H1 (cell line): ENCODE measurements at regions not wholly inside any gene's neighbourhood (a gene's known extent, or its start where the extent isn't known, plus 50 kb on each side); places are given as distances from the start of the nearest gene placed in this dataset.

ENCODE experiments used
- CTCF ChIA-PET: fragments of 300-600 bp; sonication (Branson Sonifier 250); formaldehyde crosslinking; loops from one replicate; lab custom pipeline; 2021; ENCODE audit not compliant: partially characterized antibody; lab: Charles Lee
- POLR2A ChIA-PET: fragments of 300-600 bp; sonication (Branson Sonifier 250); formaldehyde crosslinking; loops from one replicate; lab custom pipeline; 2021; ENCODE audit warnings: inconsistent platforms; ENCODE audit not compliant: partially characterized antibody; lab: Charles Lee
- DNase-seq, 2 experiments: peaks; one replicate each; pipeline versions ENCODE4 v3.0.0 to v3.0.0-alpha.2; 2010 to 2022; ENCODE audit warnings: low spot score in 2 of 2, low read depth in 1 of 2, mixed read lengths in 1 of 2
- FAIRE-seq: peaks from 2 replicates; lab custom pipeline; 2011; peaks lifted over from hg19 to GRCh38; lab: Jason Lieb, UNC
- H2AFZ ChIP-seq: 2 replicates; pipeline ENCODE4 v1.8.1; 2012; ENCODE audit warnings: low read length, inconsistent platforms
- H2AK5ac ChIP-seq: 2 replicates; pipeline ENCODE4 v1.6.1; 2013; ENCODE audit warnings: low read depth, low read length
- H2BK120ac ChIP-seq: replicated peaks from 2 replicates; pipeline ENCODE3; 2013; ENCODE audit warnings: low read depth, low read length, inconsistent platforms
- H2BK12ac ChIP-seq: 2 replicates; pipeline ENCODE4 v1.6.1; 2013; ENCODE audit warnings: low read depth, low read length
- H2BK15ac ChIP-seq: 2 replicates; pipeline ENCODE4 v1.6.1; 2013; ENCODE audit warnings: low read length
- H2BK20ac ChIP-seq: 2 replicates; pipeline ENCODE4 v1.6.1; 2013; ENCODE audit warnings: low read length
- H2BK5ac ChIP-seq: 2 replicates; pipeline ENCODE4 v1.6.1; 2013; ENCODE audit warnings: low read depth, low read length
- H3K14ac ChIP-seq: 2 replicates; pipeline ENCODE4 v1.6.1; 2013; ENCODE audit warnings: inconsistent platforms; ENCODE audit not compliant: insufficient read length
- H3K18ac ChIP-seq: 2 replicates; pipeline ENCODE4 v1.6.1; 2013; ENCODE audit warnings: low read length; ENCODE audit errors: extremely low read depth
- H3K23ac ChIP-seq: 2 replicates; pipeline ENCODE4 v1.6.1; 2013; ENCODE audit warnings: inconsistent platforms; ENCODE audit not compliant: insufficient read length
- H3K23me2 ChIP-seq: 2 replicates; pipeline ENCODE4 v1.6.1; 2013; ENCODE audit warnings: low read depth, low read length
- H3K27ac ChIP-seq: 2 replicates; pipeline ENCODE4 v1.6.1; 2011; ENCODE audit warnings: low read depth, low read length, inconsistent platforms
- H3K27me3 ChIP-seq, 4 experiments: replicated peaks in 1 of 4; 1 replicate in 1 of 4; 2 replicates in 3 of 4; pipeline versions ENCODE4 v1.6.1 to v1.8.1; 2011 to 2013; ENCODE audit warnings: low read length in 3 of 4, mild to moderate bottlenecking in 3 of 4, inconsistent platforms in 2 of 4, mixed read lengths in 2 of 4, moderate library complexity in 1 of 4; ENCODE audit not compliant: control insufficient read depth in 3 of 4, insufficient read depth in 3 of 4; ENCODE audit errors: extremely low read depth in 1 of 4
- H3K36me3 ChIP-seq, 4 experiments: 2 replicates each; pipeline versions ENCODE4 v1.6.1 to v1.8.1; 2011 to 2013; ENCODE audit warnings: mild to moderate bottlenecking in 4 of 4, low read length in 3 of 4, moderate library complexity in 2 of 4, control low read depth in 1 of 4, inconsistent platforms in 1 of 4; ENCODE audit not compliant: insufficient read depth in 4 of 4, control insufficient read depth in 2 of 4
- H3K4ac ChIP-seq: replicated peaks from 2 replicates; pipeline ENCODE3; 2013; ENCODE audit warnings: low read length, low read depth, mixed read lengths, inconsistent platforms; ENCODE audit not compliant: insufficient read length
- H3K4me1 ChIP-seq, 4 experiments: replicated peaks in 1 of 4; 1 replicate in 1 of 4; 2 replicates in 3 of 4; pipeline versions ENCODE4 v1.6.1 to v1.8.1; 2011 to 2013; ENCODE audit warnings: low read length in 3 of 4, inconsistent platforms in 2 of 4, mixed read lengths in 1 of 4; ENCODE audit not compliant: insufficient read depth in 4 of 4, control insufficient read depth in 3 of 4
- H3K4me2 ChIP-seq, 2 experiments: 2 replicates each; pipeline versions ENCODE4 v1.6.1 to v1.8.1; 2011 to 2013; ENCODE audit warnings: low read depth in 2 of 2, low read length in 2 of 2, control low read depth in 1 of 2, inconsistent platforms in 1 of 2, mild to moderate bottlenecking in 1 of 2; ENCODE audit not compliant: insufficient read depth in 1 of 2
- H3K4me3 ChIP-seq, 4 experiments: fragments of 200-600, 300-600 bp in 1 of 4; sonication (generic), shearing (Covaris generic), sonication (Bioruptor Twin) in 1 of 4; 2 replicates each; pipeline versions ENCODE4 v1.5.1 to v1.8.1; 2011 to 2016; ENCODE audit warnings: low read length in 4 of 4, low read depth in 3 of 4, control low read depth in 2 of 4, inconsistent platforms in 2 of 4, mild to moderate bottlenecking in 2 of 4, mixed read lengths in 1 of 4, moderate library complexity in 1 of 4; ENCODE audit not compliant: insufficient read depth in 2 of 4; ENCODE audit errors: extremely low read depth in 1 of 4
- H3K56ac ChIP-seq: replicated peaks from 2 replicates; pipeline ENCODE3; 2013; ENCODE audit warnings: low read depth, mild to moderate bottlenecking, mixed read lengths, low read length, inconsistent platforms; ENCODE audit not compliant: insufficient read length
- H3K79me1 ChIP-seq: 2 replicates; pipeline ENCODE4 v1.6.1; 2013; ENCODE audit warnings: low read depth, low read length, control low read depth
- H3K79me2 ChIP-seq, 2 experiments: 2 replicates each; pipeline versions ENCODE4 v1.6.1 to v1.8.1; 2012 to 2013; ENCODE audit warnings: low read length in 2 of 2, mild to moderate bottlenecking in 2 of 2, inconsistent platforms in 1 of 2; ENCODE audit not compliant: insufficient read depth in 2 of 2, control insufficient read depth in 1 of 2
- H3K9ac ChIP-seq, 4 experiments: replicated peaks in 1 of 4; 1 replicate in 1 of 4; 2 replicates in 3 of 4; pipeline versions ENCODE4 v1.6.1 to v1.8.1; 2011 to 2013; ENCODE audit warnings: low read depth in 3 of 4, low read length in 3 of 4, control low read depth in 2 of 4, mild to moderate bottlenecking in 2 of 4, moderate library complexity in 2 of 4, inconsistent platforms in 1 of 4; ENCODE audit errors: extremely low read depth in 1 of 4
- H3K9me3 ChIP-seq, 2 experiments: 2 replicates each; pipeline versions ENCODE4 v1.6.1 to v1.8.1; 2012 to 2013; ENCODE audit warnings: mild to moderate bottlenecking in 2 of 2, moderate library complexity in 2 of 2, control low read depth in 1 of 2, inconsistent platforms in 1 of 2, low read depth in 1 of 2, low read length in 1 of 2, mixed read lengths in 1 of 2; ENCODE audit not compliant: insufficient read depth in 2 of 2
- H4K20me1 ChIP-seq, 2 experiments: replicated peaks in 1 of 2; 2 replicates each; pipeline versions ENCODE3 to v1.8.1; 2011 to 2013; ENCODE audit warnings: inconsistent platforms in 2 of 2, low read length in 2 of 2, mild to moderate bottlenecking in 1 of 2; ENCODE audit not compliant: insufficient read depth in 2 of 2, control insufficient read depth in 1 of 2
- H4K5ac ChIP-seq: 2 replicates; pipeline ENCODE4 v1.6.1; 2013; ENCODE audit warnings: low read length, low read depth, mixed read lengths, inconsistent platforms; ENCODE audit not compliant: insufficient read length
- H4K8ac ChIP-seq: 2 replicates; pipeline ENCODE4 v1.8.0; 2013; ENCODE audit warnings: mild to moderate bottlenecking, moderate library complexity, low read length, inconsistent platforms; ENCODE audit not compliant: insufficient read depth; ENCODE audit errors: extremely low read depth
- H4K91ac ChIP-seq: replicated peaks from 2 replicates; pipeline ENCODE3; 2013; ENCODE audit warnings: low read length, mixed read lengths, inconsistent platforms; ENCODE audit not compliant: insufficient read length
- CTCF ChIP-seq, 3 experiments: IDR thresholded peaks; 1 replicate in 2 of 3; 2 replicates in 1 of 3; pipeline versions ENCODE4 v1.5.1 to v1.6.1; 2011; ENCODE audit warnings: low read length in 3 of 3, mild to moderate bottlenecking in 3 of 3, inconsistent platforms in 2 of 3, low read depth in 1 of 3, moderate library complexity in 1 of 3; ENCODE audit not compliant: insufficient read depth in 1 of 3; ENCODE audit errors: control extremely low read depth in 1 of 3
- EZH2 ChIP-seq: fragments of 200-600 bp; sonication (generic); IDR thresholded peaks from 2 replicates; pipeline ENCODE4 v1.7.1; 2012; ENCODE audit warnings: low read depth, mild to moderate bottlenecking, moderate library complexity, low read length, inconsistent platforms; ENCODE audit not compliant: severe bottlenecking
- HDAC6 ChIP-seq: IDR thresholded peaks from one replicate; pipeline ENCODE4 v1.7.1; 2012; ENCODE audit warnings: low read depth, mild to moderate bottlenecking, inconsistent platforms, low read length, moderate library complexity
- JUN ChIP-seq: IDR thresholded peaks from 2 replicates; pipeline ENCODE4 v1.6.1; 2011; ENCODE audit warnings: low read depth, mild to moderate bottlenecking, improper control_type of control experiment, low read length
- NANOG ChIP-seq: IDR thresholded peaks from 2 replicates; pipeline ENCODE4 v1.6.1; 2011; ENCODE audit warnings: low read length, low read depth, mild to moderate bottlenecking, inconsistent platforms; ENCODE audit not compliant: insufficient read depth, poor library complexity, severe bottlenecking
- WGBS, 2 experiments: shearing (Covaris generic) in 1 of 2; methylation state at CpG; one replicate each; pipeline versions ENCODE4 v1.1.6 to v1.1.7; 2013 to 2015; ENCODE audit warnings: low lambda C conversion rate in 2 of 2, mixed read lengths in 2 of 2, inconsistent platforms in 1 of 2, low coverage in 1 of 2, missing lambda C conversion rate in 1 of 2; ENCODE audit not compliant: insufficient replicate concordance in 2 of 2, insufficient coverage in 1 of 2, insufficient read length in 1 of 2; ENCODE audit errors: extremely low coverage in 1 of 2, missing lambda C conversion rate in 1 of 2; 5-methylcytosine and 5-hydroxymethylcytosine counted together

- H3K23ac ChIP-seq = no peak overlapping the region
- H2BK12ac ChIP-seq = no peak overlapping the region
- CTCF ChIA-PET = interaction anchor here (1.1 kb wide), 1 partner anchor 13 kb away, joined by 4 read pairs; no protein-coding TSS in a partner anchor
- no peak overlapping the region for H2BK20ac ChIP-seq
- H4K8ac ChIP-seq = no peak overlapping the region
- H3K9me3 ChIP-seq = no peaks in the 10 kb centered on the region
- FAIRE-seq = no peak
- H3K9ac ChIP-seq = no peak overlapping the region
- no peak overlapping the region for H2BK5ac ChIP-seq
- DNase-seq = no peak
- no peak overlapping the region for H3K27ac ChIP-seq
- POLR2A ChIA-PET = no interaction called here
- no peak overlapping the region for H3K56ac ChIP-seq
- no peaks in the 10 kb centered on the region for H4K20me1 ChIP-seq
- no peak overlapping the region for H3K18ac ChIP-seq
- 88% methylated on average over 3 of the region's 3 CpGs; no CpG with 5 or more reads in 1 of the 2 experiments for WGBS, 2 experiments
- H3K23me2 ChIP-seq = no peaks in the 10 kb centered on the region
- H3K79me1 ChIP-seq = no peaks in the 10 kb centered on the region
- H3K4ac ChIP-seq = no peak overlapping the region
- H3K79me2 ChIP-seq = no peaks in the 10 kb centered on the region
- no peak overlapping the region for H3K4me3 ChIP-seq
- H3K36me3 ChIP-seq = no peaks in the 10 kb centered on the region
- no peak overlapping the region for H3K4me2 ChIP-seq
- H2BK15ac ChIP-seq = no peak overlapping the region
- no peak overlapping the region for H4K5ac ChIP-seq
- no peak overlapping the region for H4K91ac ChIP-seq
- no peaks in the 10 kb centered on the region for H3K27me3 ChIP-seq
- H2BK120ac ChIP-seq = no peak overlapping the region
- peaks cover 0 to 11% (median 1%) of the 10 kb centered on the region in 4 experiments; a peak in 3 of 7 replicates for H3K4me1 ChIP-seq
- no peak overlapping the region for H2AFZ ChIP-seq
- H3K14ac ChIP-seq = no peak overlapping the region
- H2AK5ac ChIP-seq = no peak overlapping the region
- TF ChIP-seq EZH2 (no peak), HDAC6 (no peak), CTCF (IDR thresholded peaks at IDR 0.05; ENCODE audit: control extremely low read depth in 1 of 3, insufficient read depth in 1 of 3, low read depth in 1 of 3, low read length in 3 of 3) (no peak), JUN (no peak), NANOG (no peak)
Measured at GRCh38 chr16:22762486-22762885, 51.5 kb upstream of the HS3ST2 start.
